Caco-2 (cell line): ENCODE measurements at regions not wholly inside any gene's neighbourhood (a gene's known extent, or its start where the extent isn't known, plus 50 kb on each side); places are given as distances from the start of the nearest gene placed in this dataset.

ENCODE experiments used
- BruUV-seq: library from RNA; stranded (reverse); fragments of 400-500 nt; replicated peaks from 2 replicates; lab custom pipeline; 2021; lab: Mats Ljungman, UMichigan
- CTCF ChIA-PET: fragments of 300-600 bp; sonication (Branson Sonifier 250); formaldehyde crosslinking; loops from one replicate; lab custom pipeline; 2022; ENCODE audit warnings: antibody characterized with exemption; lab: Charles Lee
- POLR2A ChIA-PET: fragments of 300-600 bp; sonication (Branson Sonifier 250); formaldehyde crosslinking; loops from one replicate; lab custom pipeline; 2022; ENCODE audit warnings: antibody characterized with exemption; lab: Charles Lee
- DNase-seq, 2 experiments: peaks; one replicate each; pipeline versions ENCODE4 v3.0.0 to v3.0.0-alpha.2; 2020 to 2022
- H3K27me3 ChIP-seq: replicated peaks from 2 replicates; pipeline ENCODE4 v1.6.0; 2011; ENCODE audit warnings: low read length; ENCODE audit not compliant: control insufficient read depth, insufficient read depth
- H3K36me3 ChIP-seq: 2 replicates; pipeline ENCODE4 v1.5.1; 2011; ENCODE audit warnings: low read length; ENCODE audit not compliant: control insufficient read depth, insufficient read depth
- H3K4me1 ChIP-seq: fragments of 250-450 bp; sonication (Bioruptor Pico); 2 replicates; pipeline ENCODE4 v1.5.1; 2020; ENCODE audit warnings: mild to moderate bottlenecking
- H3K4me3 ChIP-seq: 2 replicates; pipeline ENCODE4 v1.5.1; 2011; ENCODE audit warnings: low read depth, mild to moderate bottlenecking, control low read depth, low read length
- H3K9me3 ChIP-seq: fragments of 250-450 bp; sonication (Bioruptor Pico); 2 replicates; pipeline ENCODE4 v1.5.1; 2020; ENCODE audit warnings: mild to moderate bottlenecking, moderate library complexity
- H3K27ac Mint-ChIP-seq: one replicate; pipeline ENCODE4 v1.8.0; 2022; ENCODE audit warnings: mixed read lengths; ENCODE audit not compliant: unreplicated experiment
- H3K27me3 Mint-ChIP-seq: one replicate; pipeline ENCODE4 v1.8.0; 2022; ENCODE audit warnings: mixed read lengths; ENCODE audit not compliant: insufficient read depth, unreplicated experiment
- H3K36me3 Mint-ChIP-seq: one replicate; pipeline ENCODE4 v1.8.0; 2022; ENCODE audit warnings: mild to moderate bottlenecking, mixed read lengths; ENCODE audit not compliant: insufficient read depth, unreplicated experiment
- H3K4me1 Mint-ChIP-seq: one replicate; pipeline ENCODE4 v1.8.0; 2022; ENCODE audit warnings: low read depth, mixed read lengths; ENCODE audit not compliant: unreplicated experiment
- H3K4me3 Mint-ChIP-seq: one replicate; pipeline ENCODE4 v1.8.0; 2022; ENCODE audit warnings: mild to moderate bottlenecking, moderate library complexity, mixed read lengths; ENCODE audit not compliant: unreplicated experiment
- H3K9me3 Mint-ChIP-seq: one replicate; pipeline ENCODE4 v1.8.0; 2022; ENCODE audit warnings: mixed read lengths; ENCODE audit not compliant: unreplicated experiment
- CTCF ChIP-seq, 2 experiments: fragments of 200-600 bp in 1 of 2; IDR thresholded peaks; 1 replicate in 1 of 2; 2 replicates in 1 of 2; pipeline versions ENCODE4 v1.5.1 to v1.8.0; 2011 to 2022; ENCODE audit warnings: antibody characterized with exemption in 1 of 2, control low read depth in 1 of 2, inconsistent platforms in 1 of 2, low read depth in 1 of 2, low read length in 1 of 2, mild to moderate bottlenecking in 1 of 2, moderate library complexity in 1 of 2; ENCODE audit not compliant: insufficient read depth in 1 of 2, severe bottlenecking in 1 of 2, unreplicated experiment in 1 of 2
- intact Hi-C: fragments of 100-400 bp; cut with micrococcal nuclease; formaldehyde crosslinking; loops from one replicate; pipeline ENCODE4 v1.10.0; 2022; ENCODE audit not compliant: unreplicated experiment

GRCh38 chr1:10900691-10901090, 104.2 kb upstream of the CASZ1 start:
- peaks cover 25% of the 10 kb centered on the region for H3K4me1 Mint-ChIP-seq
- Histone ChIP-seq H3K36me3 (no peaks in the 10 kb centered on the region), H3K27me3 (no peaks in the 10 kb centered on the region), H3K4me1 (peaks cover 38% of the 10 kb centered on the region), H3K9me3 (no peaks in the 10 kb centered on the region), H3K4me3 (no peak overlapping the region)
- DNase-seq = peak; percentile 79 to 82
- BruUV-seq = no TSS peak
- no peaks in the 10 kb centered on the region for H3K27me3 Mint-ChIP-seq
- ChIA-PET CTCF (interaction anchor here (0.6 kb wide), 1 partner anchor 285 kb away, joined by 3 read pairs; no protein-coding TSS in a partner anchor), POLR2A (interaction anchor here (0.5 to 1.4 kb wide), 6 partner anchors 9 to 428 kb away, joined by 3 to 12 read pairs (median 4); partner anchors contain the start of gene TARDBP)
- H3K36me3 Mint-ChIP-seq = peaks cover 6% of the 10 kb centered on the region
- no peaks in the 10 kb centered on the region for H3K9me3 Mint-ChIP-seq
- TF ChIP-seq CTCF (IDR thresholded peaks at IDR 0.05; ENCODE audit: insufficient read depth in 1 of 2, low read depth in 1 of 2, low read length in 1 of 2, severe bottlenecking in 1 of 2, unreplicated experiment in 1 of 2) = no peak
- intact Hi-C loops = no loop called here
- peak overlapping the region; percentile 78 for H3K4me3 Mint-ChIP-seq
- H3K27ac Mint-ChIP-seq = peak overlapping the region; percentile 98

DNA sequence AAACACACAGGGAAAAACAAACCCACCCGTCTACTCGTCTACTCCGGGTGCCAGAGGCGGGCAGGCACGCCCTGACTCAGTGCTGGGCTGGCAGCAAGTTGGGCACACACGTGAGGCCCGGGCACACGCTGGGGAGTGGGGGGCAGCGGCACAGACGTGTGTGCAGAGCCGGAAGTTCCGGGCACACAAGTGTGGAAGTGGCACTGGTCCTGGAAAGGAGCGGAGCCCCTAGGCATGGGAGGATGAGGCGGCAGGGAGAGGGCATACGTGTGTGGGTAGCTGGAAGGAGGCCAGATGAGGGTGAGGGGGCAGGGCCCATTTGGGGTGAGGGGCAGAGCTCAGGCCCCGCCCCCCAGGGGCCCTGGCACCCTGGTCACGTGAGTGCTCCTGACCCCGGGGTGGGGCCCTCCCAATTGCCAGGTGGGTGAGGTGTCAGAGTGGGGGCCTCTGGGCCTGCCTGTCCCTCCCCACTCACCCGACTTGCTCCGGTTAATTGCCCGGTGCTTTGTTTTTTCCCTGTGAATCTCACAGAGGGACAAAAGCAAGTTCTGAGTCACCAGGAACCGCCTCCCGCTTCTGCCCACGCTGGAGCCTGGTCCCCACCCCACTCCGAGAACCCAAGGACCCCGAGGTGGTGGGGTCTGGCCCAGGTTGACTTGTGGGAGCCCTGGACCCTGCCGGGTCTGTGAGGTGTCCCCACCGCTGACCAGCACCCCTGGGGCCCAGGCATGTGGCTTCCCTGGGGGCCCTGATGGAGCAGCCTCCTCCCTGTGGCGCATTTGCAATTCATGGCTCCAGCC, 104.8 kb upstream of the CASZ1 start:
- Mint-ChIP-seq H3K4me3 (peak overlapping the region; percentile 78), H3K36me3 (peaks cover 6% of the 10 kb centered on the region), H3K27ac (peak overlapping the region; percentile 98), H3K27me3 (no peaks in the 10 kb centered on the region), H3K9me3 (no peaks in the 10 kb centered on the region), H3K4me1 (peaks cover 25% of the 10 kb centered on the region)
- ChIA-PET CTCF (no interaction called here), POLR2A (interaction anchor here (0.6 to 1.4 kb wide), 5 partner anchors 9 to 429 kb away, joined by 3 to 12 read pairs (median 5); partner anchors contain the start of gene TARDBP)
- Histone ChIP-seq H3K9me3 (no peaks in the 10 kb centered on the region), H3K36me3 (no peaks in the 10 kb centered on the region), H3K27me3 (no peaks in the 10 kb centered on the region), H3K4me3 (peak overlapping the region; percentile 10; the same call in 1 of the 2 replicates), H3K4me1 (peaks cover 38% of the 10 kb centered on the region)
- intact Hi-C loops = no loop called here
- peak; percentile 68 to 73 for DNase-seq
- BruUV-seq = no TSS peak
- no peak for TF ChIP-seq CTCF (IDR thresholded peaks at IDR 0.05; ENCODE audit: insufficient read depth in 1 of 2, low read depth in 1 of 2, low read length in 1 of 2, severe bottlenecking in 1 of 2, unreplicated experiment in 1 of 2)

DNA sequence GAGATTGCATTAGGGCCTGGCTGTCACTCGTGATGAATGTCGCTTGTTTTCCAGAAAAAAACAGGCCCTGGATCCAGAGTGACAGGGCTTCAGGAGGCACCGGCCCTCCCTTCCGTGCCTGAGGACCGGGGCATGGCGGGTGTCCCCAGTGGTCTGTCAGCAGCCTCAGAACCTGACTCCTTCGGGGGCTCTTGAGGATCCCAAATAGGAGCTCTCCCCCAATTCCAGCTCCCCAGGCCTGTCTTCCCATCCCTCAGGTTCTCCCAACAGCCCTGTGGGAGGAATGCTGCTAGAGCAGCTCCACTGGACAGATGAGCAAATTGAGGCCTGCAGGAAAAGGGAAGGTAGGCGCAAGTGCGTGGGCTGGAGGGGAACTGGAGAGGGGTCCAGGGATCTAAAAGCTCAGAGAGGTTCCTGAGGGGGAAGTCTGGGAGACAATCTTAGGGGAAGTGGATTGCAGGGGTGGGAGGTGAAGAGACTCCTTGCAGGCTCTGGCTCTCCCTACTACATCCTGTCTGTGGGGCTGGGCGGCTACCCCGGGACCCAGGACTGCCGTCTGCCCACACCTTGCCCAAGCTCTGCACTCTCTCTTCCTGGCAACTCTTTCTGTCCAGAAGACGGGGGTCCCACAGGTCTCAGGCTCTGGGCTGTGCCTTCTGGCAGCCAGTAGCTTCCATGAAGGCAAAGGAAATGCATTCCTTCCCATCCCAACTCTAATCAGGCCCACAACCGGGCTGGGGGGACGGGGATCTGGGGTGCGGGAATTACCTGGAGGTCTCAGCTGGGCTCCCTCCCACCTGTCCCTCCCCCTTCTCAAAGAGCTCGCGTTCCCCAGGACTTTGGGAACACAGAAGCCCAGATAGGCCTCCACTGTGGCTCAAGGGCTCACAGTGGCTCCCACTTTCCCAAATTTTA, 105.7 kb upstream of the CASZ1 start:
- no peak overlapping the region for H3K4me3 Mint-ChIP-seq
- intact Hi-C loops = no loop called here
- no peak overlapping the region for H3K4me3 ChIP-seq
- no peaks in the 10 kb centered on the region for H3K36me3 ChIP-seq
- H3K27me3 Mint-ChIP-seq = no peaks in the 10 kb centered on the region
- DNase-seq = no peak
- H3K4me1 Mint-ChIP-seq = peaks cover 25% of the 10 kb centered on the region
- H3K4me1 ChIP-seq = peaks cover 38% of the 10 kb centered on the region
- POLR2A ChIA-PET = interaction anchor here (0.6 to 1.4 kb wide), 2 partner anchors 110 to 301 kb away, joined by 4 to 11 read pairs; partner anchors contain the start of gene TARDBP
- no peaks in the 10 kb centered on the region for H3K9me3 ChIP-seq
- peaks cover 6% of the 10 kb centered on the region for H3K36me3 Mint-ChIP-seq
- peak overlapping the region; percentile 98 for H3K27ac Mint-ChIP-seq
- no peak for TF ChIP-seq CTCF (IDR thresholded peaks at IDR 0.05; ENCODE audit: insufficient read depth in 1 of 2, low read depth in 1 of 2, low read length in 1 of 2, severe bottlenecking in 1 of 2, unreplicated experiment in 1 of 2)
- no peaks in the 10 kb centered on the region for H3K27me3 ChIP-seq
- BruUV-seq = no TSS peak
- CTCF ChIA-PET = no interaction called here
- H3K9me3 Mint-ChIP-seq = no peaks in the 10 kb centered on the region
